Activated gamma-delta T cell treated with Interleukin-2 at 50 U/mL for 16 hours (primary cell): ENCODE measurements at regions not wholly inside any gene's neighbourhood (a gene's known extent, or its start where the extent isn't known, plus 50 kb on each side); places are given as distances from the start of the nearest gene placed in this dataset.

Source experiments
- DNase-seq: peaks from one replicate; pipeline ENCODE4 v3.0.0-alpha.2; 2020

- DNase-seq, result no peak
Observed at GRCh38 chr2:151029406-151030157, 232.1 kb downstream of the RBM43 start.

DNA sequence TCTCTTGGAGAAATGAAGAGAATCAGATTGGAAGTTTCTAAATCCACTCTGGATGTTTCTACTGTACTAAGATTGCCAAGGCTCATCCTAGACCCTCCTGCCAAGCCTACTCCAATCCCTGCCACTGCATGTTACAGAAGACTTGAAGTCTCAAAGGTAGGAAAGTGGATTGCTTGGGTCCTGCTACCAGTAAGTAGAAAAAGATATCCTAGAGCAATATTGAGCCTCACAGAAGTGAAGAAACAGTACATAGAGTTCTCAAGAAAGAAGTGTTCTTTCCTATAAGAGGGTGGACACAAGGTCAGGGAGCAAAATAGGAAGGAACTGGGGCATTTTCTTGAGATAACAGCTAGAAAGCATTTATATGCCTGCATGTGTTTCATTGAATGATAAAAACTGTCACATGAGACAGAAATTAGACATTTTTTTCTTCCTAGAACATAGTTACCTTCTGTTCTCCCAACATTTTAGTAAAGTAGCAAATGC, 232.9 kb downstream of the RBM43 start:
- no peak for DNase-seq

DNA sequence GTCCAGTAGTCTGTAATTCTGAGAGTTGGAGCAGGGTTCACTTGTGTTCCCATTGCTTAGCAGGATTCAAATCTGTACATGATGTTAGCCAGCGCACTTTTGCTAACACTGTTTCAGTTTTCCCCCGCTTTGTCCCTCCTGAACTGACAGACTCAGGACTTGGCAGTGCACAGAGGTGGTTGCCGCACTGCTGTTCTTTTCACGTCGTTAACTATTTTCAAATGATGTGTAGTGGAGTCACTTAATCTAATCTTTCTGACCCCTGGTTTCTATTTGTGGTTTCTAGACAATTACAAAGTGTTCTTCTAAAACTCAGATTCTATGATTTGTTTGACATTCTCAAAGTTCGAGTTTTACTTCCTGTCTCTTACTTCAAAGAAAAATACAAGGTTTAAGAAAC, 234.5 kb downstream of the RBM43 start:
- DNase-seq, result no peak

- DNase-seq, result no peak
Observed at GRCh38 chr2:151025816-151026215, 235.8 kb downstream of the RBM43 start.

GRCh38 chr2:151024696-151025251, 236.9 kb downstream of the RBM43 start:
- no peak for DNase-seq

DNA sequence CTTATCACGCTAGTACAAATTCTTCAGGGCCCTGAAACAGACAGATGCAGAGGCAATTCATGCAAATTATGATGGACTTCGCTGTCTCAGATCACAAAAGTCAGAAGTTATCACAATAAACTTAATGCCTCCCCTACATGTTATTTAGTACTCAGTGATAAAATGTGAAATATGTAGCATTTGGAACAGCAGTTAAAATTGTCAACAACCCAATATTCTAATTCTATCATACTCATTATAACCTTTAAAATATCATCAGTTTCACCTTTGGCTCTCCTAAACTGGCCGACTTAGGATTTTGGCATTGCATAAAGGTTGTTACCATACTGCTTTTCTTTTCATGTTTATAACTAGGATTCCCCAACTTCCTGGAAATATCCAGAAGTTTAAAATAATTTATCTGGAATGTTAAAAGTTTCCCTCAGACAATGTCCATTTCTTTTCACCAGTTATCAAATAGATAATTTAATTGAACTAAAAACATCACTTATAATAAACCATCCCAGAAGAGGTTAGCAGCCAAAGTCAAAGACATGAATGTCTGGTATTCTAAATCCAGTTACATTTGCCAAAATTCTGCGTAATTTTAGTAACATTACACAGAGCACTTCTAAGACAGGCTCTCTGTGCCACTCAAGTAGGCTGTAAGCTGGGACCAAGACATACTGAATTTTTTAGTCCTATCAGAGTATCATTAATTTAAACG, 239.8 kb downstream of the RBM43 start:
- no peak for DNase-seq

DNA sequence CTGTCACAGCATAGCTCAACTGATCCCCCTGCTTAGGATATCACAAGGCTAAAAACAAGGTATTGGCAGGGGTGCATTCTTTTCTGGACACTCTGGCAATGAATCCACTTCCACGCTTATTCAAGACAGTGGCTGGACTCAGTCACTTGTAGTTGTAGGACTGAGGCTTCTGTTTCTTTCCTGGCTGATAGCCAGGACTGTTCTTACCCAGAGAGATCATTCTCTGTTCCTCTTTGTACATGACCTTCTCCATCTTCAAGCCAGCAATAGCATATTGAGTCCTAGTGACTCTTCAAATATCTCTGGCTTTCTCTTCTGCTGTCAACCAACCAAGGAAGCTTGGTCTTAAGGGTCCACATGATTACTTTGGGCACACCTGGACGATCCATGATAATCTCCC, 241.3 kb downstream of the RBM43 start:
- DNase-seq, result no peak

DNA sequence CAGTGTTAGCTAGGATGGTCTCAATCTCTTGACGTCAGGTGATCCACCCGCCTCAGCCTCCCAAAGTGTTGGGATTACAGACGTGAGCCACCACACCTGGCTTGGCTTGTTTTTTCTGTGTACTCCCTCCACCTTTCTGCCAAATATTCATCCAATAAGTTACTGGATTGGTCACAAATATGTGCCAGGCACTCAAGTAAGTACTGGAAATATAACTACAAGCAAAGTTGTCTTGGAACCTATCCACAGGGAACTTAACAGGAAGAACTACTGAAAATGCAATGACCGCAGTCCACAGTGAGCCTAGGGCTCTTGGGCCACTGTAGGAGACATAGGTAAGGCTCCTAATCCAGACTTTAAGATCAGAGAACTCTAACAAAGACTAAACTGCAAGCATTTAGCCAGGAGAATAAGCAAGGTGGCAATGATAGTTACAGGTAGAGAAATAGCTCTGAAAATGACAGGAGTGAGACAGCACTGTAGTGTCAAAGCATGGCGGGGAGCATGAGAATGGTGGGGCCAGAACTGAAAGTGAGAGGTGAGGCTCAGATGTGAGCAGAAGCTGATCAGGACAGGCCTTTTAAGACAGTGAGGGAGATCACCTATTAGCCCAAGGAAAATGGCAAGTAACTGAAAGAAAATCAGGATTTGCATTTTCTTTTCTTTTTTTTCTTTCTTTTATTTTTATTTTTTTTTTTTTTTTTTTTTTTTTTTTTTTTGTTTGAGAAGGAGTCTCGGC, 252.1 kb downstream of the RBM43 start:
- no peak for DNase-seq

- DNase-seq, result no peak
Observed at GRCh38 chr2:151007365-151007764, 254.3 kb downstream of the RBM43 start.

DNA sequence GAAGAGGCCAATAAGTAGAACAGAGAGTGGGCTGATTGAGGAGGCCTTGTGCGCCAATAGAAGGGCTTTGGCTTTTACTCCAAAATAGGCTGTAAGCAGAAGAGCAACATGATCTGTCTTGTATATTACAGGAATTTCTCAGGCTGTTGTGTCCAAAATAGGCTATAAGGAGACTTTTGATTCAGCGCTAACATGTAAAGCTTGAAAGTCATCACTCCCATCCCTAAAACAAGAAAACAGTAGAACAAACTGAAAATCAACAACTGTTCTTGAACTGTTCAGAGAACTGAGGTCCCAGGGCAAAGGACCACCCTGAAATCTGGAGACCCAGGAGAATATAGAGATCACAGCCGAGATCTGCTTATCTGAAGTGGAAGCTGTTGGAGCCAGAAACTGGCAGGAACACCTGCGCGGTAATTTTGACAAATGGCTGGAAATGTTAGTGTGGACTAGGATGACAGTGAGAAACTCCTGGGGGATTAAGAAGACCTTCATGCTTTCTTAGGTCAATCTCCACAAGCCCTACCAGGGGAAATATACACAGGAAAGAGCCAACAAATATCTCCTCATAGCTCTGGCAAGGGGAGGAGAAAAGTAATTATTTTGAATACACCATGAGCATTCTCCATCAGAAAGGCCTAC, 258.6 kb downstream of the RBM43 start:
- no peak for DNase-seq

GRCh38 chr2:150997702-150998440, 263.8 kb downstream of the RBM43 start:
- no peak for DNase-seq

DNA sequence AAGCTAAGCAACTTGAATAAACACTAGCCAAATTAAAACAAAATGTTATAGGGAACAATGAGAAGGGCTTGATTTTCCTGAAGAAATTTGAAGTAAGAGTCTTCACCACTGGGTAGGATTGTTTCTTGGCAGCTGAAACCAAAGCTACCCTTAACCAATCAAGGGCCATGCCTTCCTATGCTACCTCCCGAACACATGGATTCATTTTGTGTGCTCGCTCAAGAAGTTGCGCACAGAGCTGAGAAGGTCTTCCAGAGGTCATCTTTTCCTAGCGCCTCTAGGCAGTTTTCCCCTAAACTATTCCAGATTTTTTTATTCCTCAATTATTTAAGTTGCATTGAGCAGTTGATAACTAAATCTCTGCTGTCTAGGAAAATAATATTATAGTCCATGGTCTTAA, 264.6 kb downstream of the RBM43 start:
- DNase-seq, result no peak

DNA sequence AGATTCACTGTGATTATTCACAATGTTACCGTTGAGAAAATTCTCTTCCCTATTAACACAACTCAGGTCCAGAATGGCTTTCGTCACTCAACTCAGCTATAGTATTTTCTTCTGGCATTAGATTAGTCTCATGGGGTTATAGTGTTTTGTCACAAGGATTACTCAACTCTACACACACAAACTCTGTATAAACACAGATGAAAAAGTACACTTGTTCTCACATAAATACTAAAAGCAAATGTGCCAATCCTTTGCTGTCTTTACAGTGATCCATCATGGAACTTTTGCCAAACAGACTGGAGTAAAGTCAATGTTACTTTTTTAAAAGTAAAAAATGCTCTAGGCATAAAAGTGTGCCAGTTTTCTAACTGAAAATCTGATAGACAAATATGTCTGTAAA, 267.6 kb downstream of the RBM43 start:
- DNase-seq, result no peak

DNA sequence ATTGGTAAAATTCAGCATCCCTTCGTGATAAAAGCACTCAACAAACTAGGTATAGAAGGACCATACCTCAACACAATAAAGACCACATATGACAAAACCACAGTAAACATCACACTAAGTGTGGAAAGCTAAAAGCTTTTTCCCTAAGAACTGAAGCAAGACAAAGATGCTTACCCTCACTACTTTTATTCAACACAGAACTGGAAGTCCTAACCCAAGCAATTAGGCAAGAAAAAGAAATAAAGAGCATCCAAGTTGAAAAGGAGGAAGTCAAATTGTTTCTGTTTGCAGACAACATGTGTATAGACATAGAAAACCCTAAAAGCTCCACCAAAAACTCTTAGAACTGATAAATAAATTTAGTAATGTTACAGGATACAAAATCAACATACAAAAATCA, 271.7 kb downstream of the RBM43 start:
- no peak for DNase-seq

- no peak for DNase-seq
Observed at GRCh38 chr2:150985741-150986140, 275.9 kb downstream of the RBM43 start.

DNA sequence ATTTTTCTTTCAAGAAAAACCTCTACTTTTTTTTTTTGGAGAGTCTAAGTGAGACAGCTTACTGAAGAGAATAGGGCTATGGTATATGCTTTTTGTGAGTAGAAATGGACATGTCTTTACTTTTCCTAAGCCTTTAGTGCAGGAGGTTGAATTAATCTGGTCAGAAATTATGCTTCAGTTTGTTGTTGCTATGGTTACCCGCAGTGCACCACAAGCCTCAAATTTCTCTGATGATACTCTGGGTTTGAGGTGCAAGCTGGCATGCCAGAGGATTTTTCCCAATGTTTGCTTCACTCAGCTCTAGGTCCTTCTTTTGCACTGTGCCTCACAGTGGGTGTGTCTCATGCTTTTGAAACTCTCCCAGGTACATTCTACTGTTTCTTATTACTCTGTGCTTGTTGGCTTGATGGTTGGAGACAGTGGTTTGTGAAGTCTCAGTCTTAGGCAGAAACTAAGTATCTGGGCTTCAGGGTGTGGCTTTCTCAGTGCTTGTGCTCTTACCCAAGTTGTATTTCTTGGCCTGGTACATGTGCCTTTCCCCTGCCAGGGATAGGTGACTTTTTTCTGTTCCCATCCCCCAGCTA, 278.3 kb downstream of the RBM43 start:
- no peak for DNase-seq

DNA sequence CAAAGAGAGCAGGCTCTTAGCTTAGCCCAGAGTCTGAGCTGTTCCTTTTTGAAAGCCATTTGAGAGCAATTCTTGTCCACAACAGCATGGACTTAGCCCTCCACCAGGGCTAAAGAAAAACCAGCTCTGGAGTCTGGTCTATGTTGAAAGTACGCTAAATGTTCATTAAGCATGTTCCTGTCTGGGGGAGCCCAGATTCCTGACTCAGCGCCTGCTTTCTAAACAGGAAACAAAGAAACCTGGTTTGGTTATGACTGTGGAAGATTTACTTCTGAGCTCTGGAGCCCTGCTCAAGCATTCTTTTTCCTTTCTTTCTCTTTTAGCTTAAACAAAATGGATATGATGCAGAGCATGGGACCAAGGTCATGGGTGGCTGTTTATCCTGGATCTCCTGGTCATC, 279.8 kb downstream of the RBM43 start:
- DNase-seq, result no peak

- DNase-seq, result no peak
Observed at GRCh38 chr2:150978053-150978452, 283.6 kb downstream of the RBM43 start.

DNA sequence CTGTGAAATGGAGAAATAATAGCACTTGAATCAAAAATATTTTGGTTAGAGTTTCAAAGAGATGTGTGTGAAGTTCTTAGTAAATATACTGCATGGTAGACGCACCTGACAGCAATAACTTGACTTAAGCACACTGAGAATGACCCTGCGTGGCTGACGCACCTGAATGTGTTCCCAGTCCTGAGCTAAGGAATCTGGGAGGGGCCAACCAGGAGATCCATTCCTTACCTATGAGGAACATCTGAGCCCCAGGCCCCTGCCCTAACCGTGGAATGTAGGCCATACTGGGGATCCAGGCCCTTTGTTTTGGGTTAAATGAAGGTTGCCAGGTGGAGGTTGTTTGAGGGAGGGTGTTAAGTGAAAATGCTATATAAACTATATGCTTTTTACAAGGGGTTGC, 284.4 kb downstream of the RBM43 start:
- DNase-seq, result no peak

- no peak for DNase-seq
Observed at GRCh38 chr2:150976604-150977003, 285.1 kb downstream of the RBM43 start.

DNA sequence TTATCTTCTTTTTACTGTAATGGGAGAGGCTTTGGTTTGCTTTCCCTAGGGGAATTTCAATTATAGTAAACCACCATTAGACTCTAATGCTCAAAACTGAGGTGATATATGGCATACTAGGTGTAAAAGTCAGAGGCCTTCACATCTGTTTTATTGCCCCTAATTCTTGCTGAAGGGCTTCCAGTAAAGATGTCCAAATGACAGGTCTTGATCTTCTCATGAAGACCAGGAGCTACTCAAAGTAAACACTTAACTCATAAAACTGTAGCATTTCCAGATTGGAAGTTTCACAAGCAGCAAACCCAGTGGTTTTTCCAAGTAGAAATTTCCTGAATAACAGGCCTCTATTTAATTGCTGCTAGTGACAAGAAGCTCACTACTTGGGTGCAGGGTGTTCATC, 286.8 kb downstream of the RBM43 start:
- no peak for DNase-seq

- DNase-seq, result no peak
Observed at GRCh38 chr2:150974234-150974633, 287.4 kb downstream of the RBM43 start.
